ENCODE measurements at regions not wholly inside any gene's neighbourhood (a gene's known extent, or its start where the extent isn't known, plus 50 kb on each side); places are given as distances from the start of the nearest gene placed in this dataset.

- TF ChIP-seq POLR2A (IDR thresholded peaks at IDR 0.05) (no peak), CTCF (IDR thresholded peaks at IDR 0.05) (no peak)
Observed at GRCh38 chr7:17722798-17723197, 217.5 kb downstream of the SNX13 start.
